Endodermal cell (in vitro differentiated cells): ENCODE measurements at regions not wholly inside any gene's neighbourhood (a gene's known extent, or its start where the extent isn't known, plus 50 kb on each side); places are given as distances from the start of the nearest gene placed in this dataset.

Experiments used
- DNase-seq: peaks from one replicate; pipeline ENCODE4 v3.0.0-alpha.2; 2017
- H3K27ac ChIP-seq: 2 replicates; pipeline ENCODE4 v1.5.1; 2013; ENCODE audit warnings: mild to moderate bottlenecking, low read depth, low read length, moderate library complexity
- H3K27me3 ChIP-seq: 2 replicates; pipeline ENCODE4 v1.6.1; 2013; ENCODE audit warnings: mild to moderate bottlenecking, low read length, moderate library complexity; ENCODE audit not compliant: insufficient read depth, control insufficient read depth, poor library complexity, severe bottlenecking
- H3K36me3 ChIP-seq: 2 replicates; pipeline ENCODE4 v1.7.0; 2013; ENCODE audit warnings: mild to moderate bottlenecking, low read length, moderate library complexity; ENCODE audit not compliant: control insufficient read depth, insufficient read depth
- H3K4me1 ChIP-seq: one replicate; pipeline ENCODE4 v1.7.0; 2013; ENCODE audit warnings: low read length; ENCODE audit not compliant: control insufficient read depth, insufficient read depth
- H3K4me3 ChIP-seq: 2 replicates; pipeline ENCODE4 v1.5.1; 2013; ENCODE audit warnings: mild to moderate bottlenecking, low read length, moderate library complexity
- H3K9ac ChIP-seq: 2 replicates; pipeline ENCODE4 v1.6.1; 2013; ENCODE audit warnings: mild to moderate bottlenecking, low read length, moderate library complexity; ENCODE audit not compliant: poor library complexity, severe bottlenecking; ENCODE audit errors: extremely low read depth
- H3K9me3 ChIP-seq: 2 replicates; pipeline ENCODE4 v1.6.1; 2013; ENCODE audit warnings: mild to moderate bottlenecking, low read length, moderate library complexity; ENCODE audit not compliant: control insufficient read depth
- H3K27ac Mint-ChIP-seq: 2 replicates; pipeline ENCODE4 v1.8.0; 2020; ENCODE audit warnings: mixed read lengths
- H3K27me3 Mint-ChIP-seq: 2 replicates; pipeline ENCODE4 v1.8.0; 2021; ENCODE audit warnings: mild to moderate bottlenecking, mixed read lengths; ENCODE audit not compliant: insufficient read depth
- H3K36me3 Mint-ChIP-seq: 2 replicates; pipeline ENCODE4 v1.8.0; 2020; ENCODE audit warnings: low read depth, mixed read lengths
- H3K4me1 Mint-ChIP-seq: 2 replicates; pipeline ENCODE4 v1.8.0; 2020; ENCODE audit warnings: mixed read lengths
- H3K4me3 Mint-ChIP-seq: 2 replicates; pipeline ENCODE4 v1.8.0; 2020; ENCODE audit warnings: mild to moderate bottlenecking, moderate library complexity, mixed read lengths
- H3K9me3 Mint-ChIP-seq: 2 replicates; pipeline ENCODE4 v1.8.0; 2020; ENCODE audit warnings: mild to moderate bottlenecking, mixed read lengths
- CTCF ChIP-seq: fragments of 200-600 bp; sonication (generic); conservative IDR thresholded peaks from 2 replicates; pipeline ENCODE4 v1.5.0; 2021; ENCODE audit warnings: antibody characterized with exemption, mild to moderate bottlenecking
- WGBS, 2 experiments: methylation state at CpG; one replicate each; pipeline versions ENCODE4 v1.1.5 to v1.1.7; 2013; ENCODE audit warnings: missing lambda C conversion rate in 2 of 2, mixed read lengths in 1 of 2; ENCODE audit not compliant: insufficient coverage in 1 of 2, insufficient read length in 1 of 2; 5-methylcytosine and 5-hydroxymethylcytosine counted together

GRCh38 chr5:54838843-54839242, 146.6 kb downstream of the ESM1 start:
- Mint-ChIP-seq H3K9me3 (no peaks in the 10 kb centered on the region), H3K27me3 (no peaks in the 10 kb centered on the region), H3K4me3 (no peak overlapping the region), H3K36me3 (no peaks in the 10 kb centered on the region), H3K27ac (no peak overlapping the region), H3K4me1 (peaks cover 5% of the 10 kb centered on the region)
- Histone ChIP-seq H3K27ac (no peak overlapping the region), H3K9me3 (no peaks in the 10 kb centered on the region), H3K36me3 (no peaks in the 10 kb centered on the region), H3K9ac (no peak overlapping the region), H3K4me1 (peaks cover 3% of the 10 kb centered on the region), H3K4me3 (no peak overlapping the region), H3K27me3 (no peaks in the 10 kb centered on the region)
- DNase-seq, result no peak
- TF ChIP-seq CTCF, result no peak
- WGBS, 2 experiments, result 93 to 100% methylated on average over 1 of the region's 1 CpG

GRCh38 chr5:54837981-54838380, 147.4 kb downstream of the ESM1 start:
- Histone ChIP-seq H3K27me3 (no peaks in the 10 kb centered on the region), H3K9me3 (no peaks in the 10 kb centered on the region), H3K4me3 (no peak overlapping the region), H3K36me3 (no peaks in the 10 kb centered on the region), H3K9ac (no peak overlapping the region), H3K4me1 (peaks cover 3% of the 10 kb centered on the region), H3K27ac (no peak overlapping the region)
- no peak for DNase-seq
- H3K4me3 Mint-ChIP-seq, result no peak overlapping the region
- no peak for TF ChIP-seq CTCF
- H3K36me3 Mint-ChIP-seq, result no peaks in the 10 kb centered on the region
- H3K4me1 Mint-ChIP-seq, result peaks cover 5% of the 10 kb centered on the region
- H3K27ac Mint-ChIP-seq, result no peak overlapping the region
- H3K9me3 Mint-ChIP-seq, result no peaks in the 10 kb centered on the region
- no peaks in the 10 kb centered on the region for H3K27me3 Mint-ChIP-seq
- 86 to 100% methylated on average over 3 to 6 of the region's 6 CpGs for WGBS, 2 experiments

- Histone ChIP-seq H3K4me3 (no peak overlapping the region), H3K27me3 (no peaks in the 10 kb centered on the region), H3K9me3 (no peaks in the 10 kb centered on the region), H3K4me1 (peaks cover 3% of the 10 kb centered on the region), H3K36me3 (no peaks in the 10 kb centered on the region), H3K27ac (no peak overlapping the region), H3K9ac (no peak overlapping the region)
- H3K4me3 Mint-ChIP-seq, result no peak overlapping the region
- no peak overlapping the region for H3K27ac Mint-ChIP-seq
- H3K4me1 Mint-ChIP-seq, result peaks cover 5% of the 10 kb centered on the region
- H3K27me3 Mint-ChIP-seq, result no peaks in the 10 kb centered on the region
- H3K9me3 Mint-ChIP-seq, result no peaks in the 10 kb centered on the region
- DNase-seq, result no peak
- H3K36me3 Mint-ChIP-seq, result no peaks in the 10 kb centered on the region
- TF ChIP-seq CTCF, result no peak
- WGBS, 2 experiments, result 91 to 100% methylated on average over 5 to 7 of the region's 7 CpGs
Measured at GRCh38 chr5:54837093-54837492, 148.3 kb downstream of the ESM1 start.
